ENCODE measurements at regions not wholly inside any gene's neighbourhood (a gene's known extent, or its start where the extent isn't known, plus 50 kb on each side); places are given as distances from the start of the nearest gene placed in this dataset.
A peak's percentile ranks its signal among the peaks of the same experiment; 100 is the strongest.

DNA sequence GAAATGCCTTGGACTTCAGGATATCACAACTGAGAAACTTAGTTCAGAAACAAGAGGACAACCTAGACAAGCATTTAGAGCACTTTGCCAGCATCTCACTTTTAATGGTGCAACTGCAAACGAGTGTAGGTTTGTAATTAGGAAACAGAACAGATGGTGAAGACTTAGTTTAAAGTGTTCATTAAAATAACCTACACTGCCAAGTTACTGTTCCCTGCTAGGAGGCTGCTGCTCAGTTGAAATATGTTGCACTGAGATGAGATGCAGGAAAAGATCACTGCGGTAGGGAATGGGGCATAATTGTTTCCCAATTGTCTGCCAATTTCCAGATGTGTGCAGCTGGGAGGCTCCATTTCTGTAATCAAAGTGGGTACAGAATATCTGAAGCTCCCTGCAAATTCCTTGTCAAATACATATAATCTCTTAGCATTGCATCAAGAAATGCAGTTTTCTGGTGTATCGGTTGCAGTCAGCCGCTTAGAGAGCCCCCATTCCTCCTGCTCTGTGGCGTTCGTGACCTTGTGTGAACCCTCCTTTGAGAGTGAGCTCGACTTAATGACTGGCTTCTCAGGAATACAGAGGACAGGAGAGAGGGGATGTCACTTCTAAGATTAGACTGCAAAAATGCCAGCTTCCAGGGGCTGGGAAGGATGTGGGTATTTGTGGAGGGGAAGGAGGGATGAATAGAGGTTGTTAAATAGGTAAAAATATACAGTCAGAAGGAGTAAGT is 448.9 kb downstream of the MED10 start:
- no peak for DNase-seq

DNA sequence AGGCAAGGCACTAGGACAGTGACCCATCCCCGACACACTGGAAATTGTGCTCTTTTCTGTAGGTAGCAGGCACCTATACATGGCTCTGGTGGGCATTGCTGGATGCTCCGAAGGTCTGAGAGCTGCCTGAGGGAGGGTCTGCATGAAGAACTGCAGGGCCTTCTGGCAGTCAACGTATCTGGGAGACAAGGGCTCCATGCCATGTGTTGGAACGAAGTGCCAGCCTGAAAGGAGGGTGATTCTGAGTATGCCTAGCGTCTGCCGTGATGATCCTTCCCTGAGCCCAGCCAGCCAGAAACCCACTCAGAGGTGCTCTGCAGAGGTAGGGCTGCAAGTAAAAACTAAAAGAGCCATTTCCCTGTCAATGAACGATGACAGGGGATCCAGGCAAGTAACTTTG is 453.2 kb downstream of the MED10 start:
- no peak for DNase-seq

DNA sequence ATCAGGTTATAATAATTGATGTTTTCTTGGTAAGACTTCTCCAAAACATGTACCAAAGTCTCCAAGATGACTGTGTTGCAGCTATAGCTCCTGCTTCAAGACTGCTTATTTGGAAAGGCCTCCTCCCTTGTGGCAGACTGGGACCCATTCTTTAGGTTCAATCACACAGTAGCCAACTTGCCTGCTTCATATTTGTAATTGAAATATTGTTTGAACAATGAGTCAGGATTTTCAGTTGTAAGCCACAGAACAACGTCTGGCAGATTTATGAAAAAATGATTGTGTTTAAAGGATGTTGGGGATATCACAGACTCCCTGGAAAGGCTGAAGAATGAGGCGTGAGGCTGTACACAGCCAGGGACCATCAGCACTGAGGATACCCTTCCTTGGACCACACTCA is 458.9 kb downstream of the MED10 start:
- DNase-seq: no peak

GRCh38 chr5:5906778-5907177 is 471.6 kb downstream of the MED10 start:
- DNase-seq: no peak

- DNase-seq: no peak
Observed at GRCh38 chr5:5905186-5905585, 473.2 kb downstream of the MED10 start.

DNA sequence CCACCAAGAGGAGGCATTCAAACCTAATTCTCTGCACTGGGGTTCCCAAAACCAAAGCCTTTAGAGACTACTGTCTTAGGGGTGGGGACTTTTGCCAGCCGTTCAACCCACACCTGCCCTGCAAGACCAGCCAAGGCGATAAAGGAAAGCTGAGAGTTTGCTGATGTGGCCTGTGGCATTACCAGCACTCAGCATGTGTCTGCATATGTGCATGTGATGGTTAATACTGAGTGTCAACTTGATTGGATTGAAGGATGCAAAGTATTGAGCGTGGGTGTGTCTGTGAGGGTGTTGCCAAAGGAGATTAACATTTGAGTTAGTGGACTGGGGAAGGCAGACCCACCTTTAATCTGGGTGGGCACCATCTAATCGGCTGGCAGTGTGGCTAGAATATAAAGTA is 474.2 kb downstream of the MED10 start:
- DNase-seq: no peak

GRCh38 chr5:5902678-5903646 is 475.4 kb downstream of the MED10 start:
- no peak for DNase-seq

GRCh38 chr5:5900350-5900749 is 477.9 kb downstream of the ICE1 start:
- DNase-seq: no peak

DNA sequence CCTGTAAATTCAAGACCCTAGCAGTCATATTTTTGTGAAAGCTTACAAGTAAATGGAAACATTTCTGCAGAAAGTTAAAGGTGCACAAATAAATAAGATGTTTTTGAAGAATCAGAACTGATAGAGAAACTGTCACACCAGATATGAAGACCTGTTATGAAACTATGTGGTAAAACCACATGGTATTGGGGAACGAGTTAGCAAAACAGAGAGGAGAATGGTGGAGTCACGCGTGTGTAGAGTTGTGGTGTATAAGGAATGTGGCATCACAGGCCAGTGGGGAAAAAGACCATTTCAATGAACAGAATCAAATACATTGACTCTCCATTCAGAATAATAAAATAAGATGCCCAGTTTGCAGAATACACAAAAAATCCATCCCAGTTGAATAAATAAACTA is 477.2 kb downstream of the ICE1 start:
- no peak for DNase-seq

DNA sequence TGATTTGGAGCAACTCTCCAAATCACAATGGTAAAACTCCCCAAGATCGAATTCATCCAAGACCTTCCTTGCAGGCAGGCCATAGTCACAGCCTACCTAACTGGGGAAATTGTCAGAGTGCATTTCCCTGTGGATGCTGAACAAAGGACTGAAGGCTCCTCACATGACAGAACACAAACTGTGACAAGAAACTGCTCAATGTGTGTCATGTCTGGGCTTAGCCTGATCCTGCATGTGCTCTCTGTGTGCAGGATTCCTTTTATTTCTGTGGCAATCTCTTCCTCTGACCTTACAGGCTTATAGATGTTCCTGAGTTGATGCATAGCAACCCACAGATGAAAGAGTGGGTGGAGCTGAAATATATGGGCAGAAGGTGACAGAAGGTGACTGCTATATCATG is 465.8 kb downstream of the ICE1 start:
- no peak for DNase-seq

- no peak for DNase-seq
Observed at GRCh38 chr5:5887833-5888232, 465.4 kb downstream of the ICE1 start.

- peak; percentile 25 to 58 for DNase-seq
Observed at GRCh38 chr5:5886812-5887486, 464.5 kb downstream of the ICE1 start.

- DNase-seq: no peak
Observed at GRCh38 chr5:5886353-5886752, 463.9 kb downstream of the ICE1 start.

- DNase-seq: no peak
Observed at GRCh38 chr5:5885782-5886181, 463.3 kb downstream of the ICE1 start.

- no peak for DNase-seq
Observed at GRCh38 chr5:5884593-5884992, 462.1 kb downstream of the ICE1 start.

DNA sequence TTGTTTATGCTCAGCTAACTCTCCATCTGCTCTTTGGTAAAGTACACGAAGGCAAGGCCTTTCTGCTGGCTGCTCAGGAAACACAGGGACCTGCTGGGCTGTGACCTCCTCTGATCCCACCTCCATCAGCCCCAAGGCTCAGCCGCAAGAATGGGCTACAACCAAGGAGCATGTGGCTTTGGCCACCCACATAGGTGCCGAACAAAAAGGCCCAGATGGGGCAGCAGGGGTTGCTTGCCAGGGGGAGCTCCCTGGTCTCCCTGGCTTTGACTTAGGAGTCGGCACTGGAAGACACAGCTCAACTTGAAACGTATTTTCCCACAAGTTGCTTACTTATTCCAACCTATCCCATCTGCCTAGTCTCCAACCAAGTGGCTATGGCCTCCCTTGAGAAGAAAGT is 461.1 kb downstream of the ICE1 start:
- no peak for DNase-seq

DNA sequence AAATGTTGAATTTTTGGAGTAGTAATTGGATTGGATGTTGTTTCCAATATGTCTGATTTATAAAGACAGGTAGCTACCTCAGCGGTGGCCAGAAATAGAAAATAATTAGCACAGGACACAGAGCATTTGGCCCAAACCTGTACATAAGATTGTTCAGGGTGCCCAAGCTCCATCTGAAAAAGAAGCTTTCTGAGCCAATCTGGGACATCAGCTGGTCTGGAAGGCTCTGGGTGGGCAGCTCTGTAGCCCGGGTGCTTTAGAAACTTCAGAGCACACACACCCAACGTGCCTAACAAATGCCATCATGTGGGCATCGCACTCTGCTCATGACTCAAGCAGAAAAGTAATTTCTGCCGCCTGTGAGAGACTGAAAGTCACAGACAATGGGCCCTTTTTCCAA is 460.7 kb downstream of the ICE1 start:
- DNase-seq: no peak

- DNase-seq: no peak
Observed at GRCh38 chr5:5882706-5883105, 460.2 kb downstream of the ICE1 start.

- DNase-seq: no peak
Observed at GRCh38 chr5:5881294-5881693, 458.8 kb downstream of the ICE1 start.

GRCh38 chr5:5880077-5880763 is 457.7 kb downstream of the ICE1 start:
- DNase-seq: no peak

DNA sequence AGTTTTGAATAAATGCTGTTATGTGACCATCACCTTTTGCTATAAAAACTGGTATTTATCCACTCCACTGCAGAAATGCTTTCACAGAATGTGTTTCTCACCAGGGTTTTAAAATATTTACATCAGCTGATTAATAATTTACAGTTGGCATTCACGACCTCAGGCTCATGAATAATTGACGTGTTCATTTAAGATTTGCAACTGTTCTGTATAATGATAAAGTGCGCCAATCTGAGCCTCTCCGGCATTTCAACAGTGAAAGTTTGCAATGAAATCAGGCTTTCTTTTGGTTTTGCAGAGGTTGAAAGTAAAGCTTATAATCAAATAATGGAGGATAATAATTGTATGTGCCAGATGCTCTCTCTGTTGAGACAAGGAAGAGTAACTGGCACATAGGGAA is 434.9 kb downstream of the ICE1 start:
- DNase-seq: no peak

- DNase-seq: no peak
Observed at GRCh38 chr5:5854087-5854486, 431.6 kb downstream of the ICE1 start.

DNA sequence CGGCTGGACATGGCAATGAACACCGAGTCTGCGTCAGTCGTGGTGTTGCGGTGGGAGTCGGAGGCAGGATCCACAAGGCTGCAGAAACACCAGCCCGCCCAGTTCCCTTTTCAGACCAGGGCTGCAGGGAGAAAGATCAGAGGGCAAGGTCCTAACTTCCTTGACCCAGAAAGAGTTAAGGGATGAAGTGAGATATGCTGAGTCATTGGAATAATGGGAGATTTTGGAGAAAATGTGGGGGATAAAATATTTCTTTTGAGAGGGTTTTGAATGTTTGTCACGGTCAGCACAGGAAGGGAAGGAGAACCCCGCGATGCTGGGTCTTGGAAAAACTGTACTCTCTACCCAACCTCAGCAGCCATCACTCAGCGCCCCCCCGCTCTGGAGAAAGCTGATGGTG is 416.0 kb downstream of the ICE1 start:
- DNase-seq: no peak

All from stimulated activated CD4-positive, alpha-beta T cell treated with anti-CD3 and anti-CD28 coated beads, Interleukin-2, amount 100 ng/mL, for 48 hours (primary cell).